GM12891 (cell line): ENCODE measurements at regions not wholly inside any gene's neighbourhood (a gene's known extent, or its start where the extent isn't known, plus 50 kb on each side); places are given as distances from the start of the nearest gene placed in this dataset.

Experiments used
- PAX5 ChIP-seq: IDR thresholded peaks from 2 replicates; pipeline ENCODE4 v1.6.1; 2011; ENCODE audit warnings: low read length, moderate library complexity, mild to moderate bottlenecking; ENCODE audit not compliant: insufficient read depth, severe bottlenecking
- POLR2A ChIP-seq: IDR thresholded peaks from 2 replicates; pipeline ENCODE4 v1.6.1; 2011; ENCODE audit warnings: low read depth, low read length, control low read depth
- POLR2AphosphoS5 ChIP-seq: IDR thresholded peaks from 2 replicates; pipeline ENCODE4 v1.6.1; 2011; ENCODE audit warnings: low read depth, low read length, control low read depth
- POU2F2 ChIP-seq: IDR thresholded peaks from 2 replicates; pipeline ENCODE4 v1.6.1; 2011; ENCODE audit warnings: low read depth, mild to moderate bottlenecking, control low read depth, low read length, moderate library complexity
- SPI1 ChIP-seq: IDR thresholded peaks from 2 replicates; pipeline ENCODE4 v1.6.1; 2011; ENCODE audit warnings: low read depth, low read length, control low read depth
- TAF1 ChIP-seq: IDR thresholded peaks from 2 replicates; pipeline ENCODE4 v1.6.1; 2011; ENCODE audit warnings: low read depth, low read length, control low read depth

DNA sequence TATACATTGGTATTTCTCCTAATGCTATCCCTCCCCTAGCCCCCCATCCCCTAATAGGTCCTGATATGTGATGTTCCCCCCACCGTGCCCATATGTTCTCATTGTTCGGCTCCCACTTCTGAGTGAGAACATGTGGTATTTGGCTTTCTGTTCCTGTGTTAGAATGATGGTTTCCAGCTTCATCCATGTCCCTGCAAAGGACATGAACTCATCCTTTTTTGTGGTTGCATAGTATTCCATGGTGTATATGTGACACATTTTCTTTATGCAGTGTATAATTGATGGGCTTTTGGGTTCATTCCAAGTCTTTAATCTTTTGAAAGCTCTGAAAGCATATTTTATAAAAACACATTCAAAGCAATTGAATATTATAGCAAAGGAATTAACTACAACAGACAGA, 1169.4 kb upstream of the ZEB2 start:
- TF ChIP-seq POLR2A (no peak), POLR2AphosphoS5 (no peak), TAF1 (no peak), POU2F2 (no peak), PAX5 (no peak), SPI1 (no peak)
